ENCODE measurements at regions not wholly inside any gene's neighbourhood (a gene's known extent, or its start where the extent isn't known, plus 50 kb on each side); places are given as distances from the start of the nearest gene placed in this dataset.

DNA sequence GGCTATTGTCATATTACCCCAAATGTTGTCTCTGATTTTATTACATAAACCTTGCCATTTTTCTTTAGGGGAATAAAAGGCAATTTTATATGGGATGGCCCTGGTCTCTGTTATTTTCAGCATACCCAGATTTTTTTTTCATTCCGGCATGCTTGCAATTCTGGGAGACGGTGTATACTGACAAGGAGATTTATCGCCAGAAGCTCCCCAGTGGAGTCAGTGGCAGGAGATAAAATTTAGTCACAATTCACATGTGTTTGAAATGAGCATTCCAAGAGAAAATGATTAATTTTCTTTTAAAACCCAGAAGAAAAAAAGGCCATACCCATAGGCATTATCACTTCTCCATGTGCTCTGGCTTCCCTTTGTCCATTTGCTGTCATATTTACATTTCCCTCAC is 250.8 kb upstream of the RSPO3 start:
- intact Hi-C loops (cut with DNase I; ENCODE audit: low total_unique reads), result no loop called here
- H3K27me3 ChIP-seq, result no peaks in the 10 kb centered on the region
- no peak overlapping the region for H3K4me3 ChIP-seq
- DNase-seq (ENCODE audit: low spot score in 2 of 2), result no peak
- no peaks in the 10 kb centered on the region for H3K9me3 ChIP-seq
- no peaks in the 10 kb centered on the region for H3K36me3 ChIP-seq
- no peaks in the 10 kb centered on the region for H3K4me1 ChIP-seq
- TF ChIP-seq POLR2A (IDR thresholded peaks at IDR 0.05) (no peak), POLR2AphosphoS5 (IDR thresholded peaks at IDR 0.05) (no peak)
- TF ChIP-seq, protein P1, sequence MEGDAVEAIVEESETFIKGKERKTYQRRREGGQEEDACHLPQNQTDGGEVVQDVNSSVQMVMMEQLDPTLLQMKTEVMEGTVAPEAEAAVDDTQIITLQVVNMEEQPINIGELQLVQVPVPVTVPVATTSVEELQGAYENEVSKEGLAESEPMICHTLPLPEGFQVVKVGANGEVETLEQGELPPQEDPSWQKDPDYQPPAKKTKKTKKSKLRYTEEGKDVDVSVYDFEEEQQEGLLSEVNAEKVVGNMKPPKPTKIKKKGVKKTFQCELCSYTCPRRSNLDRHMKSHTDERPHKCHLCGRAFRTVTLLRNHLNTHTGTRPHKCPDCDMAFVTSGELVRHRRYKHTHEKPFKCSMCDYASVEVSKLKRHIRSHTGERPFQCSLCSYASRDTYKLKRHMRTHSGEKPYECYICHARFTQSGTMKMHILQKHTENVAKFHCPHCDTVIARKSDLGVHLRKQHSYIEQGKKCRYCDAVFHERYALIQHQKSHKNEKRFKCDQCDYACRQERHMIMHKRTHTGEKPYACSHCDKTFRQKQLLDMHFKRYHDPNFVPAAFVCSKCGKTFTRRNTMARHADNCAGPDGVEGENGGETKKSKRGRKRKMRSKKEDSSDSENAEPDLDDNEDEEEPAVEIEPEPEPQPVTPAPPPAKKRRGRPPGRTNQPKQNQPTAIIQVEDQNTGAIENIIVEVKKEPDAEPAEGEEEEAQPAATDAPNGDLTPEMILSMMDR (IDR thresholded peaks at IDR 0.05), result no peak
- no peak overlapping the region for H3K27ac ChIP-seq

DNA sequence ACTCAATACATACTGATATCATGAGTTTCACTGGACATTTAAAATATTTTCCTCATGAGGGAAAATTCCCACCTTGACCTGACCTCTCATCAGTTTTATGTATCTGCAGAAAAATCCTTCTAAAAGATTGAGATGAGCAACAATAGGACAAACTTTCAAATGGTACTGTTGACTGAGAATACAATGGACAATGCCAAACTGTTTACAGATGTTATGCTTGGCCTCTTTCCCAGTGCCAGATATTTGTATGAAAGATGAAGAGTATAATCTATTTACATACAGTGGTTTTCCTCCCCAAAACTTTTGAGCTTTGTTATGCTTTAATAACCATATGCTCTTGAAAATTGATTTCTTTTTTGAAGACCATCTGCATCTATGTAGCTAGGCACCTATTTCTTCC is 245.1 kb upstream of the RSPO3 start:
- TF ChIP-seq, protein P1 (IDR thresholded peaks at IDR 0.05), result no peak
- TF ChIP-seq POLR2AphosphoS5 (IDR thresholded peaks at IDR 0.05) (no peak), POLR2A (IDR thresholded peaks at IDR 0.05) (no peak)
- H3K9me3 ChIP-seq, result no peaks in the 10 kb centered on the region
- no peak overlapping the region for H3K4me3 ChIP-seq
- H3K27me3 ChIP-seq, result no peaks in the 10 kb centered on the region
- no peak for DNase-seq (ENCODE audit: low spot score in 2 of 2)
- intact Hi-C loops (cut with DNase I; ENCODE audit: low total_unique reads), result no loop called here
- no peaks in the 10 kb centered on the region for H3K4me1 ChIP-seq
- H3K27ac ChIP-seq, result no peak overlapping the region
- H3K36me3 ChIP-seq, result no peaks in the 10 kb centered on the region

- DNase-seq (ENCODE audit: low spot score in 2 of 2), result no peak
- Histone ChIP-seq H3K9me3 (no peaks in the 10 kb centered on the region), H3K36me3 (no peaks in the 10 kb centered on the region), H3K4me1 (no peaks in the 10 kb centered on the region), H3K4me3 (no peak overlapping the region), H3K27me3 (no peaks in the 10 kb centered on the region), H3K27ac (no peak overlapping the region)
- no peak for TF ChIP-seq POLR2A (IDR thresholded peaks at IDR 0.05)
- TF ChIP-seq, protein P1 (IDR thresholded peaks at IDR 0.05), result no peak
- TF ChIP-seq POLR2AphosphoS5 (IDR thresholded peaks at IDR 0.05), result no peak
- intact Hi-C loops (cut with DNase I; ENCODE audit: low total_unique reads), result no loop called here
Measured at GRCh38 chr6:126873791-126874190, 244.7 kb upstream of the RSPO3 start.

DNA sequence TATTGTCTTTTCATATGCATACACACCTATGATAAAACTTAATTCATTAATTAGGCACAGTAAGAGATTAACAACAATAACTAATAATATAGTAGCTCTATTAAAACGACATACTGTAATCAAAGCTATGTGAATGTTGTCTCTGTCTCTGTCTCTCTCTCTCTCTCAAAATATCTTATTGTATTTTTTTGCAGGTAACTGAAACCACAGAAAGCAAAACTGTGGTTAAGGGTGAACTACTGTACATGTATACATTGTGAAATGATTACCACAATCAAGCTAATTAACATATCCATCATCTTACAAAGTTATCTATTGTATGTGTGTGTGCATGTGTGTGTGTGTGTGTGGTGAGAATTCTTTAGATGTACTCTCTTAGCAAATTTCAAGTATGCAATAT is 242.0 kb upstream of the RSPO3 start:
- Histone ChIP-seq H3K4me3 (no peak overlapping the region), H3K27ac (no peak overlapping the region), H3K36me3 (no peaks in the 10 kb centered on the region), H3K9me3 (no peaks in the 10 kb centered on the region), H3K27me3 (no peaks in the 10 kb centered on the region), H3K4me1 (no peaks in the 10 kb centered on the region)
- TF ChIP-seq POLR2AphosphoS5 (IDR thresholded peaks at IDR 0.05) (no peak), POLR2A (IDR thresholded peaks at IDR 0.05) (no peak)
- TF ChIP-seq, protein P1 (IDR thresholded peaks at IDR 0.05), result no peak
- intact Hi-C loops (cut with DNase I; ENCODE audit: low total_unique reads), result no loop called here
- no peak for DNase-seq (ENCODE audit: low spot score in 2 of 2)

GRCh38 chr6:126880964-126881363 is 237.5 kb upstream of the RSPO3 start:
- Histone ChIP-seq H3K27ac (no peak overlapping the region), H3K4me1 (no peaks in the 10 kb centered on the region), H3K9me3 (no peaks in the 10 kb centered on the region), H3K27me3 (no peaks in the 10 kb centered on the region), H3K4me3 (no peak overlapping the region), H3K36me3 (no peaks in the 10 kb centered on the region)
- no peak for DNase-seq (ENCODE audit: low spot score in 2 of 2)
- intact Hi-C loops (cut with DNase I; ENCODE audit: low total_unique reads), result no loop called here
- no peak for TF ChIP-seq POLR2AphosphoS5 (IDR thresholded peaks at IDR 0.05)
- TF ChIP-seq, protein P1 (IDR thresholded peaks at IDR 0.05), result no peak
